Stimulated activated CD4-positive, alpha-beta T cell treated with anti-CD3 and anti-CD28 coated beads, Interleukin-1b, Interleukin-23, amount 100 ng/mL, for 4 hours (primary cell): ENCODE measurements at regions not wholly inside any gene's neighbourhood (a gene's known extent, or its start where the extent isn't known, plus 50 kb on each side); places are given as distances from the start of the nearest gene placed in this dataset.
"Not testable (repeated sequence)": the region's sequence is repeated elsewhere in the genome, so short reads cannot be mapped to it uniquely, and the experiment has no call there.

Source experiments
- DNase-seq, 2 donors: peaks; one replicate each; pipeline ENCODE4 v3.0.0-alpha.2; 2020; ENCODE audit warnings: low read depth in 2 of 2

DNA sequence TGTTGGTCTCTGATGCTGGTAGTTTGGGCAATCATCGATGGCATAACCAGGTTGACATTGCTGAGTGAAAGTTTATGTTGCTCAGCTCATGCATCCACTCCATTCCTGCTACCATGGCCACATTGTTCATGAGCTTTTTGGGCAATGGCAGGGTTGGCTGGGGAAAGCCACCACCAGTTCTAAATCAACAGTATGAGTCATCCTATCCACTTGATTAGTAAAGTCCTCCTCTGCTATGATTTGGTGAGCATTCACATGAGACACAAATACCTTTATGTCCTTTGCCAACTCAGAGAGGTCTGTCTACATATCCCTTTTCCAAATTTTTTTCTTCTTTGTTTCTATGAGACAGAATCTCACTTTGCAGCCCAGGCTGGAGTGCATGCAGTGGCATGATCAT lies 129.7 kb upstream of the FBN2 start:
- no peak for DNase-seq

- no peak for DNase-seq
These were observed 130.9 kb upstream of the FBN2 start for GRCh38 chr5:128668921-128669320.

DNA sequence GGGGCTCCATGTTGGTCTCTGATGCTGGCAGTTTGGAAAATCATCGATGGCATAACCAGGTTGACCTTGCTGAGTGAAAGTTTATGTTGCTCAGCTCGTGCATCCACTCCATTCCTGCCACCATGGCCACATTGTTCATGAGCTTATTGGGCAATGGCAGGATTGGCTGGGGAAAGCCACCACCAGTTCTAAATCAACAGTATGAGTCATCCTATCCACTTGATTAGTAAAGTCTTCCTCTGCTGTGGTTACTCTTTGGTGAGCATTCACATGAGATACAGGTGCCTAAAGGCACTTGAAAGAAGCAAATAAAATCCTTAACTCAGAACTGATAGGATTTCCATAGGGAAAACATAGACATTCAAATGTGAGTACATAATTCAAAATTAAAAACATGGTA lies 131.8 kb upstream of the FBN2 start:
- no peak for DNase-seq

- no peak for DNase-seq
These were observed 133.9 kb upstream of the FBN2 start for GRCh38 chr5:128671943-128672342.

GRCh38 chr5:128673000-128673399 lies 135.0 kb upstream of the FBN2 start:
- no peak for DNase-seq

- DNase-seq, result no peak
These were observed 135.4 kb upstream of the FBN2 start for GRCh38 chr5:128673411-128673957.

DNA sequence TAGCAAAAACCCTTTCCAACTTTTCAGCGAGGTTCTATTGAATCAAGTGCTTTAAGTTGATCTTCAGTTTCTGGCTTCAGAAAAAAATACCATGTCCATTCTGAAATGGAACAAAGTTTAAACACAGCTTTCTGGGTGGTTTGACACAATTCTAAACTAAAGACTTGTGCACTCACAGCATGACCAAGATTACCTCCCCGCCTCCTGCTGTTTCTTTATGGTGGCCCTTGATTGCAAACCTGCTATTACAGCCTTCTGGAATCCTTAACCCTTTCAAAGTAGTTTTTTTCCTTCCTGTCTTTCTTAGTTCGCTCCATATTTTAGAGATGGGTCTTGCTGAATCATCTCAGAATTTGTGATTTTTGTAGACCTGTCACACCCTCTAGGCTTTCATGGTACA lies 135.9 kb upstream of the FBN2 start:
- no peak for DNase-seq

DNA sequence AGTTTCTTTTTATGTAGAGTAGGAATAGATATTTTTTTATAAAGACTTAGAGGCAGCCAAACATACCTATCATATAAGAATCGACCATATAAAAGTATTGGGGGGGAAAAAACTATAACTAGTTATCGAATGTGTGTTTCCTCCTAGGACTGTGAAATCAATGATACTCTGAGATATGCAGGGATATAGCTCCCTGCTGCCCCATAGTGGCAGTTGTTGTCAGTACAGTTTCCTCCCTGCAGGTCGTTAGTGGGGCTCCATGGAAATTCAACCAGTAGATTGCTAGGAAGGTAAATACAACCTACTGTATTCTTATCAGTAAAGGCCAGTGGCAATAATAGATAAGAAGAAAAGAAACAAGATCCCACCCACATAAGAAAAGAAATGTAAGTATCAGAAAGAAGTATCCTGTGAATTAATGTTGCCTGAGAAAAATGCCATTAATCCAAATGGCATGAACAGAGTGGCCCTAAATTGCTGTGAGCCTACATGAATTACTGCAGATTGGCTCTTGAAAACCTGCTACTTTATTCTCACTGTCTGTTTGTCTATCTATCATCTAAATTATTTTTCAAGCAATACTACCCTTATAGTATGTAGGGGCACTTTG lies 136.9 kb upstream of the FBN2 start:
- DNase-seq, result peak in 1 of 2 donors; percentile 3

- DNase-seq, result no peak
These were observed 143.1 kb upstream of the FBN2 start for GRCh38 chr5:128681096-128681495.

- DNase-seq, result no peak
These were observed 143.9 kb upstream of the FBN2 start for GRCh38 chr5:128681764-128682592.

- no peak for DNase-seq
These were observed 144.6 kb upstream of the FBN2 start for GRCh38 chr5:128682669-128683068.

DNA sequence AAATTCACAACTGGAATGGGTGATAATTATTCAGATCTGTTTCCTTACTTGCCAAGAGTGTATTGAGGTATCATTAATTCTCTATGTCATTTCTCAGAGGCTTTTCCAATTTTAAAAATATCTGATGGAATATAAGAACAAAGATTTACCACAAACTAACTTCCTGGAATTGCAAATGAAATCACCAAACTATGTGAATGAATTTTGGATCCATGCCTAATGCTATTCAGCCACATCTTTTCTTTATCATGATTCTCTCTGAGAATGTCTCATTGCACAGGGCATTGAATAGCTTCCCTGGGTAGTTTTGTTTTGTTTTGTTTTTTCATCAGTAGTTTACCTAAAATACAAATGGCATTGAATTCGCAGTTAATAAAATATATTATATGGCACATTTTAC lies 146.9 kb upstream of the FBN2 start:
- no peak for DNase-seq

DNA sequence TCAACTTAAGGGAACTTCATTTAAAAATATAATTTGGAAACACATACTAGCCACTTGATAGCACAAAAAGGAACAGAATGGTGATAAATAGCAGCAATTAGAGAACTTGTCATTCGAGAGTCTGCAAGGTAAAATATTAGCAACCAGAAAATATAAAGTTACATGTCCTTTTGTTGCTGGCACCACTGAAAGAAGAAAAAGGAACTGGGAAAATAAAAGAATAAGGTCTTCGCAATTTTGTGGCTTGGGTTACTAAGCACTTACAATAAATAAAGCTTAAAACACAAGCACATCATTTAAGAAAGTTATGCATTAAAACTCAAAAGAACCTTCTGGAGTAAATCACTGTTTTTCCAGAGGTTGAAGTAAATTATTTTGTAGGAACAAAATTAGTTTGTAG lies 149.9 kb upstream of the FBN2 start:
- DNase-seq, result no peak

GRCh38 chr5:128693764-128694163 lies 155.7 kb upstream of the FBN2 start:
- no peak for DNase-seq

DNA sequence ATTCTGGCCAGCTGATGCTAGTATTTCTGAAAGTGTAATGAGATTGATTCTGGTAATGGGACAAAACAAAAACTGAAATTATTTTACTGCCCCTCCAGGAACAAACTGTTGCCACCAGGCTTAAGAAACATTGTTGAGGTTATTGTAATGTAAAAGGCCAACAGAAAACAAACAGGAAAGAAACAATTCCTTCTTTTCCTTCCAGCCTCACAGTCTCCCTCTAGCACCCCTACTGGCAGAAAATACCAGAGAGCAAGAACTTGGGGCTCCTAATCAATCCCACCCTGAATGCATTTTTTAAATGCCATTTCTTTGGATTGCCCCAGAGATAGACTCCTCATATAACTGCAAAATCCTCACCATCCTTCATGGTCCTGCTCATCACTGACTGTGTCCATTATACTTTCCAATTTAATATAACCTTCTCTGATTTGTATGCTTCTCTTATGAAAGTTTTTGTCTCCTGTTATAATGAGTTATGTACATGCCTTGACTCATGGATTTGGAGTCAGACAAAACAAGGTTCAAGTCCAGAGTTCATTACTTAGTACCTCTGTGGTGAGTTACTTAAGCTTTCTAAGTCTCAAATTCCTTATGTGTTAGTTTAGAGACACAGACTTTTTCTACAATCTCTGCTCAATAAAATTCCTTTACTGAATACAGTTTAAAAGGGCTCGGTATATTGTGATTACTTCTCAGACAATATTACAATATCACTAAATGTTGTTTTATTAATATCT lies 157.9 kb upstream of the FBN2 start:
- DNase-seq, result no peak

GRCh38 chr5:128701301-128701700 lies 163.3 kb upstream of the FBN2 start:
- DNase-seq, result no peak

DNA sequence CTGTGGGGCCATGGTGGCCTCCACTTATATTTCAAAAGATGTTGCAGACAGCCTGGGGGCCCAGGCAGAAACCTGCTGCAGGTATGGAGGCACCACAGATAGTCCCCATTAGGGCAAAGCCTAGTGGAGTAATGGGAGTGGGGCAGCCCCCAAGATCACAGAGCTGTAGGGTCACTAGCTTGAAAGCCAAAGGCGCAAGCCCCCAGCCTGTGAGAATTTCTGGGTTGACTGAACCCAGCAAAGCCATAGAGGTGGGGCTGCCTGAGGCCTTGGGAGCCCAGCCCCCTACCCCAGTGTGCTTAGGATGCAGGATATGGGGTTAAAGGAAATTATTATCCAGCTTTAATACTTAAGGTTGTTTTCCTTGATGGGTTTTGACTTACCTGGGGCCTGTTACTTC lies 165.3 kb upstream of the FBN2 start:
- DNase-seq, result no peak

DNA sequence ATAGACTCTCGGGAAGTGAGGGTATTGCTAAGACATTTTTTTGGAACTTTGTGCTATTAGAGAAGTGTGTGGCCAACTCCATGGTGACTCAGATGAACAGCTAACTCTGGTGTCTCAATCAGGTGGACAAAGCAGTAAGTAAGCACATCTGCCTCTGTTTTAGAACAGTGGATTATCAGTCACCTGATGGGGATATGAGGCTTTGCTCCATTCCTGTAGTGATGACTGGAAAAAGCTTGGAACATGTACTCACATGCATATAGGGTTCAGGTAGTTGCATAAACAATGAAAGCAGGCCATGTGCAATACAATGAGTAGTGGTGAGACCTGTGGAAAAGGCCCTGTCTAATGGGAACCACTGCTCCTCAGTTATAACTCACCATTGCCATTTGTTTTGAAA lies 168.2 kb upstream of the FBN2 start:
- no peak for DNase-seq

DNA sequence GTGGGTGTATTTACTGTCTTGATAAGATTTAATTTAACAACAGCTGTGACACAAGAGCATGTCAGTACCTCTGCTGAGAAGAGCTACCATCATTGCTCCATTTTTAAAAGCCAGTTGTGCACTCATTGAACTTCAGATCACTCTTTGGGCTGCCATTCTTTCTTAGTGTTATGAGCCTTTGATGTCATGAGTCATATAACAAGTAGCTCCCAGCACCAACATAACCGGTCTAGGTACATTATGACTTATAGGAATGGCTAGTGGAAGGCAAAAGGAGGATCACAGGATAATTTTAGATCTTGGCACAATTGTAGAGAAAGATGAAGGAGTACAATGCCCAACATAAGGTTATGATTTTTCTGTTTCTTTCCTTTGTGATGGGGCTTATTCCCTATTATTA lies 170.8 kb upstream of the FBN2 start:
- DNase-seq, result no peak

GRCh38 chr5:128711216-128711615 lies 173.2 kb upstream of the FBN2 start:
- DNase-seq, result no peak

DNA sequence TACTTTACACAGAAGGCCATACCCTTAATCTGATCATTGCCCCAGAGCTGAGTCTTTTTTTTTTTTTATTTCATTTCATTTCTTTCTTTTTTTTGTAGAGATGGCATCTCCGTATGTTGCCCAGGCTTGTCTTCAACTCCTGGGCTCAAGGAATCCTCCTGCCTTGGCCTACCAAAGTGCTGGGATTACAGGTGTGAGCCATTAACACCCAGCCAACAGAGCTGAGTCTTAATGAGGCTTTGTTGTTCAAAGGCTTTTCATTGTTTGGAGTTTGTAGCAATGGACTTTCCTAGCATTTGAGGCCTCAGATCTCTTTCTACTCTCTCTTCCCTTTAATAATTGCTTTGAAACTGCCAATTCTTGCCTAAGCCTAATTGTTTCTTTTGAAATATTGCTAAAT lies 176.5 kb upstream of the FBN2 start:
- no peak for DNase-seq

- DNase-seq, result no peak
These were observed 184.5 kb upstream of the FBN2 start for GRCh38 chr5:128722551-128722950.

GRCh38 chr5:128730021-128730420 lies 192.0 kb upstream of the FBN2 start:
- not testable (repeated sequence) for DNase-seq
